Adrenal gland (tissue), 9 donors: ENCODE measurements at regions not wholly inside any gene's neighbourhood (a gene's known extent, or its start where the extent isn't known, plus 50 kb on each side); places are given as distances from the start of the nearest gene placed in this dataset.

Experiments
- DNase-seq, 7 donors: peaks; one replicate each; pipeline ENCODE4 v3.0.0-alpha.2; 2019 to 2020
- H3K27ac ChIP-seq, 5 donors: fragments of 200-600 bp; sonication (generic) in 4 of 5; 1 replicate in 3 of 5; 2 replicates in 2 of 5; pipeline versions ENCODE4 v1.5.1 to v1.8.0; 2016 to 2020; ENCODE audit warnings: mild to moderate bottlenecking in 1 of 5
- H3K27me3 ChIP-seq: fragments of 200-600 bp; 2 replicates; pipeline ENCODE4 v1.8.0; 2021
- H3K36me3 ChIP-seq, 2 donors: fragments of 200-600 bp; replicated peaks in 1 of 2; 1 replicate in 1 of 2; 2 replicates in 1 of 2; pipeline versions ENCODE4 v1.5.1 to v1.8.0; 2018 to 2022
- H3K4me1 ChIP-seq, 2 donors: fragments of 200-600 bp; replicated peaks in 1 of 2; 1 replicate in 1 of 2; 2 replicates in 1 of 2; pipeline versions ENCODE4 v1.5.1 to v1.8.0; 2018 to 2021
- H3K4me3 ChIP-seq, 4 donors: fragments of 200-600 bp; sonication (generic) in 3 of 4; one replicate each; pipeline ENCODE4 v1.5.1; 2016 to 2018
- H3K9me3 ChIP-seq, 3 donors: fragments of 200-600 bp; sonication (generic) in 1 of 3; replicated peaks in 1 of 3; 1 replicate in 2 of 3; 2 replicates in 1 of 3; pipeline versions ENCODE4 v1.5.1 to v1.8.0; 2016 to 2021
- CTCF ChIP-seq, 6 experiments: fragments of 450-650 bp in 4 of 6; fragments of 200-600 bp in 2 of 6; sonication (generic) in 1 of 6; IDR thresholded peaks; 1 replicate in 5 of 6; 2 replicates in 1 of 6; pipeline versions ENCODE4 v1.5.1 to v1.8.0; 2016 to 2021; ENCODE audit warnings: antibody characterized with exemption in 6 of 6, mild to moderate bottlenecking in 2 of 6, moderate library complexity in 1 of 6
- POLR2A ChIP-seq, 2 donors: fragments of 450-650 bp; IDR thresholded peaks; one replicate each; pipeline ENCODE4 v1.6.1; 2017; ENCODE audit warnings: antibody characterized with exemption in 2 of 2, mild to moderate bottlenecking in 2 of 2, moderate library complexity in 1 of 2
- WGBS, 4 donors: extraction: QIAGEN DNeasy Blood & Tissue Kit in 2 of 4; methylation state at CpG; one replicate each; pipeline versions ENCODE4 v1.1.5 to v1.1.7; 2013 to 2017; 5-methylcytosine and 5-hydroxymethylcytosine counted together
- intact Hi-C, 2 donors: fragments of 100-400 bp; cut with DNase I; formaldehyde crosslinking; loops; one replicate each; pipeline versions ENCODE4 v1.14.1 to v1.15.0; 2022 to 2023
- donor health status: healthy with polysubstance abuse.
- donor health status: Bipolar disorder and iron deficiency.
- donor health status: DM: yes; HTN: yes; CAD: no.
- donor health status: DM: no; HTN: no; CAD: no.
- donor health status: DM: no; HTN: no; CAD: no.

GRCh38 chr10:81213370-81213769 is 661.6 kb upstream of the NRG3 start:
- 39 to 62% (median 47%) methylated on average over 1 of the region's 1 CpG for WGBS, 4 donors
- intact Hi-C loops = no loop called here
- no peak for DNase-seq
- no peaks in the 10 kb centered on the region for H3K4me1 ChIP-seq
- H3K36me3 ChIP-seq = no peaks in the 10 kb centered on the region
- H3K4me3 ChIP-seq = no peak overlapping the region
- no peaks in the 10 kb centered on the region for H3K27me3 ChIP-seq
- H3K27ac ChIP-seq = no peak overlapping the region
- TF ChIP-seq CTCF (IDR thresholded peaks at IDR 0.05) (no peak), POLR2A (IDR thresholded peaks at IDR 0.05) (no peak)
- no peaks in the 10 kb centered on the region for H3K9me3 ChIP-seq

- no peaks in the 10 kb centered on the region for H3K27me3 ChIP-seq
- no peak overlapping the region for H3K27ac ChIP-seq
- TF ChIP-seq CTCF (IDR thresholded peaks at IDR 0.05) (no peak), POLR2A (IDR thresholded peaks at IDR 0.05) (no peak)
- H3K4me1 ChIP-seq = no peaks in the 10 kb centered on the region
- no peak overlapping the region for H3K4me3 ChIP-seq
- H3K36me3 ChIP-seq = no peaks in the 10 kb centered on the region
- 61 to 63% (median 62%) methylated on average over 3 of the region's 3 CpGs for whole genome bisulfite sequencing, 4 donors
- DNase-seq = no peak
- intact Hi-C loops = no loop called here
- H3K9me3 ChIP-seq = no peaks in the 10 kb centered on the region
Observed at GRCh38 chr10:81215498-81215897, 659.5 kb upstream of the NRG3 start.

GRCh38 chr10:81216949-81217348 is 658.0 kb upstream of the NRG3 start:
- 73 to 91% (median 83%) methylated on average over 5 of the region's 5 CpGs for WGBS, 4 donors
- intact Hi-C loops = no loop called here
- TF ChIP-seq CTCF (IDR thresholded peaks at IDR 0.05) = no peak
- TF ChIP-seq POLR2A (IDR thresholded peaks at IDR 0.05) = no peak

GRCh38 chr10:81218307-81218706 is 656.7 kb upstream of the NRG3 start:
- 79 to 84% (median 81%) methylated on average over 4 of the region's 4 CpGs for WGBS, 4 donors
- Histone ChIP-seq H3K27ac (no peak overlapping the region), H3K9me3 (no peaks in the 10 kb centered on the region), H3K4me3 (no peak overlapping the region), H3K36me3 (no peaks in the 10 kb centered on the region), H3K27me3 (no peaks in the 10 kb centered on the region), H3K4me1 (no peaks in the 10 kb centered on the region)
- no peak for TF ChIP-seq CTCF (IDR thresholded peaks at IDR 0.05)
- no peak for TF ChIP-seq POLR2A (IDR thresholded peaks at IDR 0.05)
- no peak for DNase-seq
- intact Hi-C loops = no loop called here

More at GRCh38 chr10:81216949-81217348, 658.0 kb upstream of the NRG3 start:
- DNase-seq = no peak
- Histone ChIP-seq H3K4me3 (no peak overlapping the region), H3K9me3 (no peaks in the 10 kb centered on the region), H3K4me1 (no peaks in the 10 kb centered on the region), H3K27me3 (no peaks in the 10 kb centered on the region), H3K36me3 (no peaks in the 10 kb centered on the region), H3K27ac (no peak overlapping the region)
